Mesothelial cell of epicardium (in vitro differentiated cells): ENCODE measurements at regions not wholly inside any gene's neighbourhood (a gene's known extent, or its start where the extent isn't known, plus 50 kb on each side); places are given as distances from the start of the nearest gene placed in this dataset.

ENCODE experiments used
- DNase-seq, 2 experiments: peaks; one replicate each; pipeline ENCODE4 v3.0.0; 2021; ENCODE audit warnings: low spot score in 2 of 2; ENCODE audit not compliant: unreplicated experiment in 2 of 2
- H3K27ac Mint-ChIP-seq: 2 replicates; pipeline ENCODE4 v1.8.0; 2021; ENCODE audit warnings: mixed read lengths
- H3K27me3 Mint-ChIP-seq: 2 replicates; pipeline ENCODE4 v1.8.0; 2021; ENCODE audit warnings: low read depth, mixed read lengths
- H3K36me3 Mint-ChIP-seq: 2 replicates; pipeline ENCODE4 v1.8.0; 2021; ENCODE audit warnings: mixed read lengths
- H3K4me1 Mint-ChIP-seq: 2 replicates; pipeline ENCODE4 v1.8.0; 2021; ENCODE audit warnings: mixed read lengths
- H3K4me3 Mint-ChIP-seq: 2 replicates; pipeline ENCODE4 v1.8.0; 2021; ENCODE audit warnings: mild to moderate bottlenecking, moderate library complexity, mixed read lengths
- H3K9me3 Mint-ChIP-seq: 2 replicates; pipeline ENCODE4 v1.8.0; 2021; ENCODE audit warnings: mixed read lengths
- CTCF ChIP-seq: fragments of 200-600 bp; sonication (generic); IDR thresholded peaks from one replicate; pipeline ENCODE4 v1.5.0; 2021; ENCODE audit warnings: antibody characterized with exemption; ENCODE audit not compliant: unreplicated experiment

DNA sequence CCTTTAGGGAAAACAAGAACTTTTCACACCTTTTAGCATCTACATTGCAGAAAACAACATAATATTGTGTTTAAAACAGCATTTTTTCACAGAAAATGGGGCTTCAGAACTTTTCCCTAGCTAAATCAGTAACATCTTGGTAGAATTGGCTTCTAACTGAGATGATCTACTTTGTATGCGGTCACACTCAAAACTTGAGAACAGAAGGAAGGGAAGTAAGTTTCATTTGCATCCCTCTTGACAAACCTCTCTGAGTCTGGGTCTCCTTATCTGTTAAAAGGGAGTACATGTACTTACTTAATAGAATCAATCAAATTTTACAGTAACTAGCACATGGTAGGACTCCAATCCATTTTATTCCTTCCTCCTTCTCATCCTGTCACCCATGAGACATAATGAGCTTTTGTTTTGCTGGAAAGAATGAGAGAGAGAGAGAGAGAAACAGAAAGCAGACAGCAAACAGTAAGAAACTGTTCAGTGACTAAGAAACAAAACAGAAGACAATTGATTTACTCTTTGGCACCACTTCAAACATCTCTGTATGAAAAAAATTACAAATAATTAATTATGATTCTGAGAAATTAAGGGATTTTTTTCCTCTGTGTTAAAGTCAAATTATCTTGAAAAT lies 387.3 kb downstream of the SATB2 start:
- no peak for TF ChIP-seq CTCF
- peaks cover 8% of the 10 kb centered on the region for H3K9me3 Mint-ChIP-seq
- H3K27me3 Mint-ChIP-seq: peaks cover 8% of the 10 kb centered on the region
- no peak for DNase-seq
- peaks cover 2% of the 10 kb centered on the region for H3K4me1 Mint-ChIP-seq
- no peak overlapping the region for H3K27ac Mint-ChIP-seq
- no peaks in the 10 kb centered on the region for H3K36me3 Mint-ChIP-seq
- no peak overlapping the region for H3K4me3 Mint-ChIP-seq

DNA sequence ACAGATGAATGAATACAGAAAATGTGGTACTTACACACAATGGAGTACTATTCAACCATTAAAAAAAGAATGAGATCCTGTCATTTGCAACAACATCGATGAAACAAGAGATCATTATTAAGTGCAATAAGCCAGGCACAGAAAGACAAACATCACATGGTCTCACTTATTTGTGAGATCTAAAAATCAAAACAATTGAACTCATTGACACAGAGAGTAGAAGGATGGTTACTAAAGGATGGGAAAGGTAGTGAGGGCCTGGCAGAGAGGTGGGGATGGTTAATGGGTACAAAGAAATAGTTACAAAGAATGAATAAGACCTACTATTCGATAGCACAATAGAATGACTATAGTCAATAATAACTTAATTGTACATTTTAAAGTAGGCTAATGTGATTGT lies 393.5 kb downstream of the SATB2 start:
- Mint-ChIP-seq H3K27me3 (no peaks in the 10 kb centered on the region), H3K4me1 (no peaks in the 10 kb centered on the region), H3K9me3 (peaks cover 40% of the 10 kb centered on the region), H3K36me3 (no peaks in the 10 kb centered on the region), H3K4me3 (no peak overlapping the region), H3K27ac (no peak overlapping the region)
- no peak for DNase-seq
- TF ChIP-seq CTCF: no peak

- H3K4me1 Mint-ChIP-seq: no peaks in the 10 kb centered on the region
- TF ChIP-seq CTCF: no peak
- no peaks in the 10 kb centered on the region for H3K36me3 Mint-ChIP-seq
- peaks cover 34% of the 10 kb centered on the region for H3K9me3 Mint-ChIP-seq
- H3K4me3 Mint-ChIP-seq: no peak overlapping the region
- no peaks in the 10 kb centered on the region for H3K27me3 Mint-ChIP-seq
- DNase-seq: no peak
- no peak overlapping the region for H3K27ac Mint-ChIP-seq
Measured at GRCh38 chr2:199057936-199058335, 399.8 kb downstream of the SATB2 start.

DNA sequence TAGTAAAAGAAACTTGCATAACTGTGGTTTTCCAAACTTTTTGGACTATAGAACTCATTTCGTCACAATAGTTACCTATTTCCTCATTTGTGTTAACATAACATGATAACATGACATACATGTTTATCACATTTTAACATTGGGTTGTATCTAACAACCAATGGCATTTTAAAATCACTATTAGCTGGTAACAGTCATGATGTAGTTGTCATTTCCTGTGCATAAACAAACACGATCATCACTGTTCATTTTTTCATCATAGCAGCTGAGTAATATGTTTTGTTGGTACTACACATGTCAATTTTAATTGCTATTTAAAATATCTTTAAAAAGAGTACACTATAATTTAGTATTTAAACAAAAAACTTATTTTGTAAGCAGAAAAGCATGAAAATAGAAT lies 402.4 kb downstream of the SATB2 start:
- no peak overlapping the region for H3K4me3 Mint-ChIP-seq
- peaks cover 12% of the 10 kb centered on the region for H3K9me3 Mint-ChIP-seq
- no peak for DNase-seq

DNA sequence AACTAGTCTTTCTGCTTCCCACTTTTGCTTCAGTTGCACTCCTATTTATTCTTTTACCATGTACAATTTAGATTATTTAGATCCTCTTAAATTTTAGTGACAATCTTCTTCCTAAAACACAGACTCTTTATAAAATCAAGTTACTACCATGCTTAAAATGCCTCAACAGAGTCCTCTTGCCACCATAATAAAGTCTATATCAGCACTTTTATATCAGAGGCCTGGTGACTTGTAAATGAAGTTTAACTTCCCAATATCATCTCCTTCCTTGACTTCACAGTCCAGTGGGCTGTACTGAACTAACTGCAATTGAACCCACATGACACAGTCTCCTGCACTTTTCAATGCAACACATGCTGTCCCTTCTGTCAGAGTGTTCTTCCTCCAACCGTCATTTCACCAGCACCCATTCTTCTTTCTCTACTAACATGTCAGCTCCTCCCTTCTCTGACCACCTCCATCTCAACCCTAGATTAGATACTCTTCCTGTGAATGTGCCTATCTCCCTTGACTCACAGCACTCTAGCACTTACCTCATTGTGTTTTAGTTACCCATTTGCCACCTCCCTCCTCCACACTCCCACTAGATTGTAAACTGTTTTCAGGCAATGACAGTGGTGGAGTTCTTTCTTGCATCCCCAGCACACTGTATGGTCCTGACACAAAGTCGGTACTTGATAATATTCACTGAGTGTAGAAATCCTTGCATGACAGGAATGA lies 414.9 kb downstream of the SATB2 start:
- Mint-ChIP-seq H3K27me3 (peaks cover 4% of the 10 kb centered on the region), H3K4me1 (peaks cover 5% of the 10 kb centered on the region), H3K9me3 (no peaks in the 10 kb centered on the region), H3K36me3 (no peaks in the 10 kb centered on the region), H3K27ac (no peak overlapping the region), H3K4me3 (no peak overlapping the region)
- no peak for DNase-seq
- TF ChIP-seq CTCF: no peak

More for the DNA sequence above, 402.4 kb downstream of the SATB2 start:
- H3K27me3 Mint-ChIP-seq: no peaks in the 10 kb centered on the region
- H3K27ac Mint-ChIP-seq: no peak overlapping the region
- TF ChIP-seq CTCF: no peak
- H3K36me3 Mint-ChIP-seq: no peaks in the 10 kb centered on the region
- H3K4me1 Mint-ChIP-seq: no peaks in the 10 kb centered on the region
